GM19372 (cell line): ENCODE measurements at regions not wholly inside any gene's neighbourhood (a gene's known extent, or its start where the extent isn't known, plus 50 kb on each side); places are given as distances from the start of the nearest gene placed in this dataset.

Source experiments
- ATAC-seq: cut with Tn5 transposase; IDR thresholded peaks from one replicate; pipeline ENCODE4 v1.9.1; 2021; ENCODE audit warnings: mild to moderate bottlenecking, low read depth, moderate library complexity; ENCODE audit not compliant: unreplicated experiment

DNA sequence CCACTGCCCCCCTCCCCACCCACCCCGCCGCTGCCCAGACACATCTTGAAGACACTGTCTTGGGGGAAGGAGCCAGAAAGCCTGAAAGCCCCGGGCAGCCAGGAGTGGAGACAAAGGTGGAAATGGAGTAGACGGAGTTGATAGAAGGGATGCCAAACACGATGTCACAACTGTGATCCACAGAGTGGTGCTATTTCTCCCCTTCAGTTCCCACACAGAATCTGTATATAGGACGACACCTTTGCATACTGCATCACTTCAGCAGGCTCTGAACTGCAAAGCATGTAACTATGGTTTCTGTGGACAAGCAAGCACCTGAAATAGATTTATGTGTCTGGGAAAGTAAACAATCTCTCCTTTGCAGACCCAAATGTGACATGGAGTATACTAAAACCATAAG, 56.4 kb upstream of the F13A1 start:
- no peak for ATAC-seq

DNA sequence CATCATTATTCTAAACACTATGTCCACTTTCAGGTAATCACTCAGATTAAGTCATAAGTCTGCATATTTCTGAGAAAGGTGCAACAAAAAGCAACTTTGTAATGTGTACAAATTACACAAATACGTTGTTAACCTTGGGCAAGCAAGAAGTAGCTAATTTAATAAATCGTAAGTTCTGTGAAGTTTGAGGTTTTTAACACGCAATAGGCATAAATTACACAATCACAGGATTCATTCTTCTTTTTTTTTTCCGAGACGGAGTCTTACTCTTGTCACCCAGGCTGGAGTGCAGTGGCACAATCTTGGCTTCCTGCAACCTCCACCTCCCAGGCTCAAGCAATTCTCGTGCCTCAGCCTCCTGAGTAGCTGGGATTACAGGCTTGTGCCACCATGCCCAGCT, 57.2 kb upstream of the F13A1 start:
- no peak for ATAC-seq

DNA sequence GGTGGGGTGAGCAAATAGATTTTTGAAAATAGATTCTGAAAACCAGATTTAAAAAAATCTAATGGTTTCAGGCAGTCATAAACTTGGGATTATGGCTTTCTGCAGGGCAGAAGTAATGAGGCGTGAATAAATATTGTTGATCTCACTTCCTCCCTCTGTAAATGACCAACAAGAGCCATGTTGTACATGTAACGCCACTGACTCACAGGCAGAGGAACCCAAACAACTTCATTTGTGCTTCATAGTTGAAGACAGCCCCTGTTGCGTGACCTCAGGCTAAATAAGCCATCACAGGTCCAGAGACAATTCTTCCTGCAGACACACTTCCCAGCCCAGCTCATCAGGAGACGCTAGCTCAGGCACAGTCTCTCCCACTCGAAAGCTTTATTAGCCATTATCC, 59.1 kb upstream of the F13A1 start:
- no peak for ATAC-seq

DNA sequence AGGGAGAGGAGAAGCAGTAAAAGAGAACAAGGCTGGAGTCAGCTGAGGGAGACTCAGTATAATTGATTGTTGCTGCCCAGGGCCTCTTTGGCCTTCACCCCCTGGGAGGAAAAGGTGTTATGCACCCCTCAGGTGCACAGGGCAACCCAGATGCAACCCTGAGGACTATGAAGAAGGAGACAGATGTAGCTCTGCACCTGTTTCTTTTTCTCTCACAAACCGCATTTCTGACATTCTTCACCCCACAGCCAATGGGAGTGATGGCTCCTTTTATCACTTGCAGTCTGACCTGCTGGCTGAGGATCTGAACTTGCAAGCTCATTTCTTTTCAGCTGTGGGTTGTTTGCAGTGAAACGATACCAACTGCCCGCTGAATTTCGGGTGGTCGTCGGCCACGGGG, 64.1 kb upstream of the F13A1 start:
- ATAC-seq = no peak

DNA sequence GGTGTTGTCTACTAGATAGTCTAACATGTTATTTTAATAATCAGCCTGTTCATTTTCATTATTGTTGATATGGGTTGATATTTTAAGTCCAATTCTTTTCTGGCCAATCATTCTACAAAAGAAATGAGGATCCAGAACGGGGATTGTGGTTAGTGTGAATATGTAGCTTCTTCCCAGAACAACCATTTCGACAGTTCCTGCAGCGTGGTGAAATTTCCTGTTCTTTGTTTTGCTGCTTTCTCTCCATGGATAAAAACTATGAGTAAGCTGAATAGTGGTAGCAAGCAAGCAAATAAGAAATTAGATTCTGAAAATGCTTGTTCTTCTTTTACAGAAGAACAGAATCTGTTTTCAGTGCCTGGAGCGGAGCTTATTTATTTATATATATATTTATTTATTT, 65.5 kb upstream of the F13A1 start:
- no peak for ATAC-seq

DNA sequence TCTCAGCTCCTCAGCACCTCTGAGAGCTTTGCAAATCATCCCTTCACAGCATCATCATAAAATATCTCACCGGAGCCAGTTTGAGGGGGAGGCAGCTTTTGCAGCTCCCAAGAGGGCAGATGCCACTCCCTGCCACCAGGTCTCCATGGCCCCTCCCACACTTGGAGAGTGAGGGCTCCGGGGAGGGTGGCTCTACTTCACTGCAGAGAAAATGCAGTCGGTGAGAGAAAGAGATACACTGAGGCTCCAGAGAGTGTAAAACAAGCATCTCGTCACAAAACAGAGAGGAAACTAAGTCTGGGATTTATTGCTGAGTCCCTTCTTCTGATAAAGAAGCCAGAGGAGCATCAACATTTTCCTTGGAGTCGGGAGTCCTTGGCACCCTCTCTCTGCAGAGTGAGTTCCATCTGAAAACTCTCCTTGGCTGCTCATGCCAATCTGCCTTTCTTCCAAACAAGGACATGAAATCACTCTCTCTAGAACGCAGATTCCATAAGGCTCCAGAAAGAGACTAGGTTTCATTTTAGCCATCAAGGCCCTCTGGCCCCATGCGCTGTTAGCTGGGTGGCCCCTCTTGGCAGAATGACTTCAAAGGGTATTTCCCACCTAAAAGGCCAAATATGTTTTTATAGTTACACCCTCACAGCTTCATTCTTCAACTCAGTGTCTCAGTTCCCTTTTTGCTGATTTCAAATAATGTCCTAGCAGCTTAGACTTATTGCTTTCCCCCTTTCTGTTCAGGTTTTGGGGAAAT, 70.6 kb upstream of the F13A1 start:
- peak; percentile 47 for ATAC-seq

DNA sequence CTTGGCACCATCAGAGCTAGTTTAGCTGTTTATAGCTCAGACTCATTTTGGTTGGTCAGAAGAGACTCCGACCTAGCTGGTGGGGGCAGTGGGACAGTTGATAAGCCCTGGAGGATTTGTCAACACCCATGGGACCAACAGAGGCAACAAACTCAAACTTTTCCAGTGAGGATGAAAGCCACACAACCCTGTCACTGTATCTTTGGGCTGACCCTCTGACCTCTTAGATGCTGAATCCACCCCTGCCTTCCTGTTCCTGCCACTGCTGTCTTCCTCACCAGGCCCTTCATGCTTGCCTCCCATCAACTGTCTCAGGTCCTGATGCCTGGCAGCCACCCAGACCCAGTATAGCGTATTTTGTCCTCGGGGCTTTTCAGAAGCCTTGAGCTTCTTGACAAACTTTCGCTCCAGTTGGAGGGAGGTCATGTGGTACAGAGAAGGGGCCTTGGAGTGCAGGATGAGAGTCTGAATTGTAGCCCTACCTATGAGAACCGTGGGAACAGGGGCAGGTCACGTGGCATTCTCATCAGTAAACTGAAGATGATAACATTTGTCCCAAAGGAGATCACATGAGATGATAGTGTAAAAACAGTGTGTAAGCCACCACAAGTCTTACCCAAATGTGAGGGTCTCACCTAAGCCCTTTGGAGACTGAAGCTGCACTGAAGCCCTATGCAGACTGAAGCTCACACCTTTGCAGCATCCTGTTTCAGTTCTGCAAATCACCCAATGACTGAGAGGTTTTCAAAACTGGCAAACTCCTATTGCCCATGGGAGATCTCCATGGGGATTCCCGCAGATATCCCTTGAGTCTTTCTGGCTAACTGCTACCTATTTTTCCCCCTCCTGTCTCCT, 72.0 kb upstream of the F13A1 start:
- peak; percentile 74 for ATAC-seq

DNA sequence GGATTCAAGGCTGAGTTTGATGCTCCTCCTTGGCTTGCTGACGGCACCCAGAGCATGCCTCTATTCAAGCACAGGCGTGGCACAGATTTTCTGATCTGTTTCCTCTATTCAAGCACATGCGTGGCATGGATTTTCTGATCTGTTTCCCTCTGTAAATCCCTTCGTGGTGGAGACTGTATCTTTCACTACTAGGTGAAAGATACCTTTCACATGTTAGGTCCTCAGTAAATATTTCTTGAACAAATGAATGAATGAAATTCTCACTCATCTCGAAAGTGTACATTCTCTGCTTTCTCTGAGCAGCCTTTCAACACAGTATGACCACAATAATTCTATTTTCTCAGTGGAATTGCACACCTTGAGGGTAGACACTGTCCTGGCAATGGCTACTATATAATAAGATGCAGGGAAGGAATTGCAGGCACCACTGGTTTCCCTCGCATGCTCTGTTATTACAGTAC, 72.6 kb upstream of the F13A1 start:
- ATAC-seq = peak; percentile 16

DNA sequence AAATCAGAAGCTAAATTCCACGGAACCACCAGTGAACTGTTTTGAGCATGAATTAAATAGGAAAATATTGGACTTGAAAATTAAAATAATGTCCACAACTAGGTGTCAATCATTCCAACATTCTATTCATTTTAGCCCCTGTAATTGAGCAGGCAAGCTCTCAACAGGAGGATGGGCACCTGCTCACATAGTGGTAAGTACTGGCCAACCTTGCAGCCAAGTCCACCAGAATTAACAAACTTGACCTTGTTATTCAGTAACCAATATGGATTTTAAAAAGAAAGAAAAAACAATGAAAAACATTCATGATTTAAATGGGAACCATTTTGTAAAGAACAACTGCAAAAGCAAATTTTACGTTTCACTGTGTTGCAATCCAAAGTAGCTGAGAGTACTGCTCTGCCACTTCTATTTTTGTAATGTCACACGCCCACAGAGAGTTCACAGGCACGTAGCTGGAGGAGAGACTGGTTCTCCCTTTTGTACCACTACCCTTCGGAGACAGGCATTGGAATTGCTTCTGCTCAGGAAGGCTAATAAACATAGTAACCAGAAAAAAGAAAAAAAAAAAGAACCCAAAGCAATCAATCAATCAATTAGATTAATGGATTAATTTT, 75.2 kb upstream of the F13A1 start:
- no peak for ATAC-seq

DNA sequence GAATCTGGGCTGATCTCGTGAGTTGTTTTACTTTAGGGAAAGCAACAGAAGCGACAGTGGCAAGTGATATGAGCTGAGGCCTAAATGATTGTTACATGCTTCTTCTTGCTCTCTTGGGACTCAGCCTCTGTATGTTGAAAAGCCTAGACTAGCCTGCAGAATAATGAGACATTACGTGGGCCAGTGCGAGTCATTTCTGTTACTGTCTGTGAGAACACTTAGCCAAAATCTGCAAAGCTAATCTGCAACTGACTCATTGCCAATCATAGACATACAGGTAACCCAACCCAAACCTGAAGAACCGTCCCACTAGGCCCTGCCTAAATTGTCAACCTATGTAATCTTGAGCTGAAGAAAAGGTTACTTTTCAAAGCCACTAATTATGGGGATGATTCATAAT, 77.4 kb upstream of the F13A1 start:
- no peak for ATAC-seq

DNA sequence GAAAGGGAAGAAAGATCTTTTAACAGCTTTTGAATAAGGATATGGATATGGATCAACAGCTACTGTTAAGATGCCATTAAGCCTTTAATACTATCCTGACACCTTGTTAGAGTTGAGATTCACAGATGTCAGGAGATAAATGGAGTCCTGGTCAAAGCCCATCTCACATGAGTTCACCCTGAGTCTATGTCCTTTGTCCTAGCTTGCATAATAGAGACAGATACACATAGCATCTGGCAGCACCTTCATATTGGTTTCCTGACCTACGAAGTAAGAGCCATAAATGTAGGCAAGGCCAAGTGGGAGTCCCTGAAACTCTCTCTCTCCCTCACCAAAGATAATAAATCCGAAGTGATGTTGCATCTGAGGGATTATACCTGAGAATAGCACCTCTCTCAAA, 79.1 kb upstream of the F13A1 start:
- ATAC-seq = no peak

DNA sequence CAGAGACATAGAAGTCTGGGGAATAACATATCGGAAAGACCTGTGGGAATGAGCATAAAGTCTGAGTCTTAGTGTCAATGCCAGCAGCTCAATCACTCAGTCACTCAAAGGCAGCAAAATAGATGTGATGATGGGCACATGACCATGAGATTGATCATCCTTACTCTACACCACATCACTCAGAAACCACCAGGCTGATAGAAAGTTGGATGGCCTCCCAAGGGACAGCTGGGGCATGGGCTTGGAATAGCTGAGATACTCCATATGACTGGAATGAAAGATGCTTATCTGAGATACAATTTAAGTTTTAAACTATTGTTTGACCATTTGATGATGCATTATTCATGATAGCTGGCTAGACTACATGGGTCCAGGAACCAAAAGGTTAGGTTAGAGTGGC, 80.9 kb upstream of the F13A1 start:
- ATAC-seq = no peak

DNA sequence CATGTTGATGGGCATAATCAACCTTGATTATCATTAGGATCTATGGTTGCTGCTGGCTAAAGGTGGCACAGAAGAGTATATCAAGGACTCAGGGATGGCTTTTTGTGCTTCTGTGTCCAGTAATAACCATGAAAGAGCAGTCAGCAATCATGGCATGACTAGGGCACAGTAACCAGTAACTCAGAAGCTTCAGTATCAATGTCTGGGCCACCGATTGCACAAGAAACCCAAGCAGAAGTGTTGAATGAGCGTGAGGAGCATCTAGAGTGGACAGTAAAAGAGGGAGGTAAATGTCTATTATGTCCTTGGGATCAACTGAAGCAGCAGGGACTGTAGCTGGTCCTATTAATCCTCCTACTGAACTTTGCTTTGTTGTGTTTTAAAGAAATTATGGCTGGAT, 81.5 kb upstream of the F13A1 start:
- no peak for ATAC-seq

DNA sequence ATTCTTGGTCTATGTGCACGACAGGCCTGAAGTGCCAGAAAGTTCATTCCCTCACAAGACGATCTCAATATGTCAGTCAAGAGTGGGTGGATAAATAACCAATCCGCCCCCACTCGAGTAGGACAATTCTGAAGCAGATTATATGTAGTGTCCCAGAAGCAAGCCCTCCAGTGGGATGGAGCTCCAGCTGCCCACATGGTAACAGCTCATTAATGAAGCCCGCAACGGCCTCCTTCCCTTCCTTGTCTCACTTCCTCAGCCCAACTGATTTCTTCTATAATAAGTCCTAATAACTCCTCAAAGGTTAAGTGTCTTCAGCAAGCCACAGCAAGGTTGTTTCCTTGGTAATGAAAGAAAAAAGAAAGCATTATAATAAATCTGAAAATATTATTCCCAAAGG, 82.1 kb upstream of the F13A1 start:
- no peak for ATAC-seq

DNA sequence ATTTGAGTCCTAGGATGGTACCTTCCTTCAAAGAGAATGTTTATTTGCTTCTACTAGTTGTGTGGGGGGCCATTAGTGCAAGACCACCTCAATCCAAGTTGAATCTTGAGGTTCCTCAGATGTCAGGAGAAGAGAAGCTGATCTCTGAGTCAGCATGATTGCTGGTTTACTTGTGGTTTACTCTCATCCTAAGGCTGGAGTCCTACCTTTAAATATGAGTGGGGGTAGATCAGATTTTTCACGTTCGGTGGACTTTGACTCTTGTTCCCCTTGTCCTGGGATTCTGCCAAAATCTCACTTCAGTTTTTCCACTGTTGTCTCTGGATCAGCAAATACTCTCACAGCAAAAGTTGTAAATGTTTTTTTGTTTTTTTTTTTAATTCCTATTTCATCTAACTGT, 84.6 kb upstream of the F13A1 start:
- ATAC-seq = no peak

DNA sequence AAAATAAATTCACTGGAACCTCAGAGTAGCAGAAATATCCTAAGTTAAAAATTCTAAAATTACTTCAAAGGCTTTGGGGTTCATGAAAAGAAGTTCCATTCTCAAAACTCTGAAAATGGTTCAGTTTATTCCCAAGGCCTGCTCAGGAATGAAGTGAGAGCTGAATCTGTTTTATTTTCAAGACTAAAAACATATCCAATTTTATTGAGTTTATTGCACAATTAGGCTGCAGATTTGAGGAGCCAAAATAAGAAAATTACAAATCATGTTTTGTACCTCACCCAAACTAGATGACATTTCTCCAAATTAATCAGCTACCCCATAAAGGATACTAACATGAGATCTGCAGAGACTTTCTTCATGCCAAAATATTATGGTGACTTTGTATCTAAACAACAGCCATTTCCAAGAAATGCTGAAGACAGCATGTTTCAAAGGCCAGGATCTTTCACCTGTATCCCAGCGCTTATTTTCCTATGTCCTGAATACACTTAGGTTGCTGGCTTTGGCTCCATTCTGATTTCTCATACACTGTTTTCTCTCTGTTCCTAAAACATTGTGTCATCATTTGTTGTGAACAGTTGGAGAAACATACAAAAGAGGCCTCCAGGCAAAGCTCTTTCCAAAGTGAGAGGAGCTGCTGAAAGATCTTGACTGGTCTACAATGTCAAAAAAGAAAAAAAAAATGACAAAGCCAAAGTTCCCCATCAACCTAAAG, 85.7 kb upstream of the F13A1 start:
- no peak for ATAC-seq

DNA sequence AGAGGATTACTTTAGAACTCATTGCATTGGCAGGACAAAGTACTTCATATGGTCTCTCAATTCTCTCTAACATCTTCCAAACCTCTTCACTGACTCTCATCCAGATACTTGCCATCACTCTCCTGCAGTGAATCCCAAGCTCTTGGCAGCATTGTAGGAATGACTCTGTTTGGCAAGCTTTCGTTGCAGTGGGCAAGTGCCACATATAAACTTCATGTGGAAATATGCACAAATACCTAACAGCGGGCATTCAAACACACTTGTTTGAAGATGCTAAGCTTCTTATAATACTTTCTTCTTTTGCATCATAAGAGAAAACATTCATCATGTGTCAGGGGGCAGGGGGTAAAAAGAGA, 86.2 kb upstream of the F13A1 start:
- no peak for ATAC-seq

DNA sequence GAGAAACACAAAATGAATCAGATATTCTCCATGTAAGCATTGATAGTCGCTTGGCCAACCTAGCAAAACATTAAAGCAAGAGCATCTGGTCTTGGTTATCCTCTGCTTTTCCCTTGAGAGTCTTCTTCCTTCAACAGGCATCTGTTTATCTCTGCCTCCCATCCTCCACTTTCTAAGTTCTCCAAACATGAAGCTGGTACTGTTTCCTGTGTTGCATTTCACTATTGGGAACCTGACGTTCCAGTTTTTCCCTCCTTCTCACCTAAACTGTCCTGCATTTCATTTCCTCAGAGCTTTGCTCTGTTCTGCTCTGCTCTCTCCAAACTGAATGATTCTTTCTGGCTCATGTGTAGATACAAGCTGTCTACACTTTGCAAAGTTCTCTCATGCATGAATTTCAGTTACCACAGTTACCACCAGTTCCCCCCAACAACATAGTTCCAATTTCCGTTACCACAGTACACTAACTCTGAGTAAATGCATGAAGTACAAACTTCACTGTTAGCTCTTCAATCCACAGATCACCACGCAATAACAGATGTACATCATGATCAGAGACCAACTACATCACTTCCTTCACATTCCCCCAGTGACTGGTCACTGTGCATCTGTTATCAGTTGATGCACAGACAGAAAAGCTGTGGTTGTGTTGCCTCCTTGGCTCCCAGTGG, 86.7 kb upstream of the F13A1 start:
- peak; percentile 97 for ATAC-seq

DNA sequence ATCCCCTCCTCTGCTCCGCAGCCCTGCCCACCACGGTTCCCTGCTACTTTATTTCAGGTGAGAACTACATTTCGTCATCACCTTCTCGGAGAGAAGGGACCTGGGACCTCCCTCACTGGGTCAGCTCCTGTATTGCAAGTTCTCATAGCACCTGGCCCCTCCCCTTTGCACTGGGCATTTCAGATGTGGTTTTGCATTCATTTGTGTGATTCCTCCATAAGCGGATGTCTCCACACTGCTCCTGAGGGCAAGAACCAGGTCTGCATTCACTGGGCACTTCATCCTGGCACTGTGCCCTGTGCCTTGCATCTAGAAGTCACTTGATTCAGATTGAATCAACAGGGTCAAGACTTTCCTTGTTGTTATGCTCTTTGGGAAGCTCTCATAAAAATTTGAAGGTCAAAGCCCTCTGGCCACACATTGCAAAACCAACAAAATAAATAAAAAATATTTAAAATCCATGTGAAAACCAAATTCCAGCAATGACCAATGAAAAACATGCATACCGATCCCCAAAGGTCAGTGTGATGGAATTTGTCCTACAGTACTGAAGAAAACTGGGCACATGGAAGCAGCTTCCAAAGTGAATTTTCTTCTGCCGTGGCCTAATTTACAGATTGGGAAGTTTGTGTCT, 89.1 kb upstream of the F13A1 start:
- ATAC-seq = no peak

DNA sequence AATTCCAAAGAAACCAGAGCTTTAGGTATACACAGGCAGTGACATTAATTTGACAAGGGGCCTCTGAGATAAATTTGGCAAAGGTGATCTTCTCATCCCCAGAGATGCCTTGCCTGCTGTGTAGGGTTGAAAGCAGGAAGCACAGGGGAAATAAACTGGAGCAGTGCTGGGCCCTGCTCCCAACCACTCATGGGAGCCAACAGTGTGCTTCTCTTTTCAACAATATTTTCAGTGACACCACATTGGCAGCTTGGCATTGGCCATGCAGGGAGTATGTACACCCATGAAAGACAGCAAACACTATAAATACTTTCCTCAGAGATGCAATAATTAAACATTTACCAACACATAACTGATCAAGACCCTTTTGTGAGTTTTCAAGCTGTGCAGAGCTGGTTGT, 90.7 kb upstream of the F13A1 start:
- ATAC-seq = no peak
